HG02678 (cell line): ENCODE measurements at regions not wholly inside any gene's neighbourhood (a gene's known extent, or its start where the extent isn't known, plus 50 kb on each side); places are given as distances from the start of the nearest gene placed in this dataset.
"Not testable (repeated sequence)": the region's sequence is repeated elsewhere in the genome, so short reads cannot be mapped to it uniquely, and the experiment has no call there.

ENCODE experiments used
- ATAC-seq: cut with Tn5 transposase; IDR thresholded peaks from one replicate; pipeline ENCODE4 v1.9.1; 2021; ENCODE audit warnings: mild to moderate bottlenecking, moderate library complexity; ENCODE audit not compliant: unreplicated experiment

DNA sequence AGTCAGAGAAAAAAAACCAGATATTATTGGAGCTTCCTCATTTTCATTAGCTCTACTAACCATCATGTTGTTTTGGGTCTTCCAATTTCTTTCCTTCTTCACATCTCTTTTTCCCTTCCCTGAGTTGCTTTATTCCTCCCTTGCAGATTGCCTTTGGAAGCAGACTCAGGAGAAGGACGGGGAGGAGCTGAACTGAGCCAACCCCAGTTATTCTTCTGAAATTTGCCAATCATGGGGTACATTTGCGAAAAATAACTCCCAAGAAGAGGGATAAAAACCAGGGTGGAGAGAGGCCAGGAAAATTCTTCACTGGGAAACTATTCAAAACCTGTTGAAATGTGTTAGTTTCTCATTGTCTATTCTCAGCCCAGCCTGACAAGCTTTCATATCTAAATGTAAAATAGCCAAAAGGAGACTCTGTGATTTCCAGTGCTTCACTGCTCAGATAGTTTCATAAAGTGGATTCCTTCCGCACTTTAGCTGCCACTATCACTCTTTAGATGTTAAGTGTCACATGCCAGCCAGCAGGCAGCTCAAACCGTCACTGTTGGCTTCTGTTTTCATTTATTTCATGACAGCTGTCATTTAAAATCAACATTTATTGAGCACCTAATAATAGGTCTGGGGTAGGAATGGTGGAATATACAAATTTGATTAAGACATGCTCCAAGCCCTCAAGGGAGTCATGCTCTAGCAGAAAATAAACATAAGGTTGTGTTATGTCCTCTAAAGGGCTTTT is 204.5 kb downstream of the SREK1 start:
- ATAC-seq, result no peak

DNA sequence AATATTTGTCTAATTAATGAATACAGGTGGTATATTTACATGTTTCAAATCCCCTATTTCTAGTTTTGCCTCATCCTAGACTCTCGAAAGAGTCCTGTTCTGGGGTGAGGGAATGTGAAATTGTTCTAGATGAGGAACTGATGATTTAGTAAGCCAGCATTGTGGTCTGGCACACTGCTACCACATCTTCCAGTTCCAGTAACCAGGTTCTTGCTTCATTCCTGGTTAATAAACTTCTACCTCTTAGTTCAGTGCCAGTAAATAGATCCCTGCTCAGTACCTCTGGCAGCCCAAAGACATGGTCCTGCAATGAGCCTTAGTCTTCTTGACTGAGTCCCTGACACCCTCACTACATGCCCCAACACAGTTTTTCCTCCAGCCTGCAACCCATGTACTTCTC is 207.7 kb downstream of the SREK1 start:
- ATAC-seq, result no peak

DNA sequence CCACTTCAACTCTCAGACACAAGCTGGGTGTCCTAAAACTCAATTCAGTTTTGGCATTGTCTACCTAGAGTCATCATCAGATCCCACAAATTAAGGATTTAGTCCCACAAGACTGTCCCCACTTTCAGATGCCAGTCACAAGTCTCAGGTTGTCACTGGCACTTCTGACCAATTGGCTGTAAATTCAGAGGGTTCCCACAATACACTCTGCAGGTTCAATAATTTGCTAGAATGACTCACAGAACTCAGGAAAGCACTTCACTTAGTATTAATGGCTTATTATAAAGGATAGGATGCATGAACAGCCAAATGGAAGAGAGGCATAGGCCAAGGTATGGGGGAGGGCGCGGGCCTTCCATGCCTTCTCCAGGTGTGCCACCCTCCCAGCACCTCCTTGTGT is 209.1 kb downstream of the SREK1 start:
- ATAC-seq, result no peak

DNA sequence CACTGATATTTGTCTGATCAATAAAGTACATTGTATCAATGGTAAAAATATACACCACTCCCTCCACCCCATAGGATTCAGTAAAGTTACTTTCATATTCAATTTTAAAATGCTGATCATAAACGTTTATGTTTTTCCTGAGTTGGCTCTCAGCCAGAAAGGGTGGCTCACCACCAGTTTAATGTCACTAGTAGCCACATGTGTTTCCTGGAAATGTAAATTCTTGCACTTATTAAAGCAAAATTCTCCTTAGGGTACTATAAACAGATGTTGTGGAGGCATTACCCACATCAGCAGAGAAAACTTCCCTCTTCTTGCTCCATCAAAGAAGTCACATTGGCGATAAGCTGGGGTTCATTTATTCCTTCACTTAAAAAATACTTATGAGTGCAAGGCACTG is 210.3 kb downstream of the SREK1 start:
- no peak for ATAC-seq

DNA sequence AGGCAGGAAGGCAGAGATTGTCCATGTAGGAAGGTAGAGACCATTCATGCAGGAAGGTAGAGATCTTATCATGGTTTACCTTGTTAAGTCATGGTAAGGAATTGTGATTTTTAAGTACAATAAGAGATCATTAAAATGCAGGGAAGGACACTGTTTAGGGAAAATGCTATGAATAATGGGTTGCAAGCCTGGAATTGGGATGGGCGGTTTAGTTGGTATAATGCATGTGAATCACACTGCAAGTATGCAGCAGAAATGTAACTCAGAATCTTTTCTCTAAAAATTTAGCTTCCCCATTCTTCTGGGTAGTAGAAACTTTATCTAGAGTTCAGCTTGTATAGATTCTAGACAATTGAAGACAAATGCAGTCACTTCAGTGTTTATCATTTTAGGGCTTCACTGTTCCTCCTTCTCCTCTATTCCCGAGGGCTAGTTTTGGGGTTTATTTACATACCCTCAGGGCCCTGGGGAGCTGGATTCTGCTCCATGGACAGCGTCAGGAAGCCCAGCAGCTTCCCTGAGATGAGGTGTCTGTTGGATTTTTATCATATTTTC is 212.0 kb downstream of the SREK1 start:
- no peak for ATAC-seq

DNA sequence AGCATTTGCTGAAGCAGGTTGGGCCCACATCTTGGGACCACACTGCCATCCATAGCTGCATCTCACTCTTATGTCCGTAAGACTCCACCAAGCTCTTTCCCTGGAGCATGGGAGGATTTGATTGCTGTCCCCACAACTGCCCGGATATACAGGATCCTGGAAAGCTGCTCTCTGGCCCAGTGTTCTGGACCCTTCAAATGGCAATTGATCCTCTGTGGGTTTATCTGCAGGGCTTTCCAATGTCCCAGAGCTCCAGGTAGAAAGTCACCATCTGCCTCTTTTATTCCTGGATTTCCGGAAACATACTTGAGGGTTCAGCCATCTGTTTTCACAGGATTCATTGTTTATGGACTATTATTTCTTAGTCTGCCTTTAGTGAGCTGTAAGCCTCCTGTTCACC is 214.6 kb downstream of the SREK1 start:
- no peak for ATAC-seq

DNA sequence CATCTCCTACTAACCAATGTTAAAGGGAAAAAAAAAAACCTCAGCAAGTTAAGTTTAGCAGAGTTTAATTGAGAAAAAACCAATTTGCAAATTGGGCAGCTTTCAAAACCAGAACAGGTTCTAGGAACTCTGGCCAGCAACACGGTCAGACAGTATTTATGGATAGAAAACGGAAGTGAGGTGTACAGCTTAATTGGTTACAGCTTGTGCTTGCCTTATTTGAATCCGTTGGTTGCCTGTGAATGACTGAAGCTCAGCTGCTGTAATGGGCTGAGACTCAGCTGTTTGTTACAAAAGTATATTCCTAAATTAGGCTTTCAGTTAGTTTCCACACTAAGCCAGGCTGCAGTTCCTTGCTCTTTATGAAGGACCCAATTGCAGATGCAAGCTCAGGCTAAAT is 217.0 kb downstream of the SREK1 start:
- ATAC-seq, result no peak

DNA sequence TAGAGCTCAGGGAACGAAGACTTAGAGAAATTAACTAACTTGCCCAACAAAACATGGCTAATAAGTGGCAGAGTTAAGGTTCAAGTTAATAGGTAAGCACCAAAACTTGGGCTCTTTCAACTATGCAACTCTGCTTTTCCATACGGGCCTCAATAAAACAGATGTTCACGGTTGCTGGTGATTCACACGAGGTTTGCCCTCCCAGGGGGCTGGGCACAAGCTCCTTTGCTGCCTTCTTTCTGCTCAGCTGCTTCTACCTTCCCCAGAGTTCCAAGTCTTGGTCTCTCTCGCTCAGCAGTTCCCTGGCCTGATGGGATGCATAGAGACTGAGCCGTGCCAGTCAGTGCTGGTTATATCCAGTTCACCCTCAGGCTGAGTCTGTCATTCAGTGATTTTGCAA is 217.9 kb downstream of the SREK1 start:
- ATAC-seq, result no peak

DNA sequence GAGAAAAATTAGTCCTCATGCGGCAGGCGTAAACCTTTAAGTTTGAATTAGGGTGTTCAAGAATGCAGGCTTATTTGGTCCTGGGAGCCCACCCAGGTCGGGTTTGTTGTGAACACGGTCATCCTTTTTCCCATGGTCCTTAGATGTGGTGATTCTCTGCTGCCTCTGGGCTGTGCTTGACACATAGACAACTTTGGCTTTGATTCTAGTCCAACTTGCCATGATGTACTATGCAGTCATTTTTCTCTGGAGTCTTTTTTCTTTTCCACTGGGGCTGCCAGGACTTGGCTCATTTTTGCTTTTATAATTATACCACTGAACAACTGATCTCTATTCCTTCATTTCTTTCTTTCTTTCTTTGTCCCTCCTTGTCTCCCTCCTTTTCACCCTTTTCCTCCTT is 218.6 kb downstream of the SREK1 start:
- no peak for ATAC-seq

DNA sequence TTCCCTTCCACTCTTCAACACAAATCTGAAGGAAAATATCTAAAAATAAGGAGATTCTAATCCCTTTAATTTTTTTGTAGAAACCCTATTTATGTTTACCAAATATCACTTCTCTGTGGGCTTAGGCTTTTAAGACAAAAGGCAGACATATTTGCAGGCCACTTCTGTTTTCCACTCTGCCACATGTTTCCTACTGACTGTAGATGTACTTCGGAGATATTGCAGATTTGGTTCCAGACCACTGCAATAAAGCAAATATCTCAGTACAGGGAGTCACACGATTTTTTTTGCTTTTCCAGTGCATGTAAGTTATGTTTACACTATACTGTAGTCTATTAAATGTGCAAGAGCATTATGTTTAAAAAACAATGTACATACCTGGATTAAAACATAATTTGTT is 219.0 kb downstream of the SREK1 start:
- ATAC-seq, result no peak

DNA sequence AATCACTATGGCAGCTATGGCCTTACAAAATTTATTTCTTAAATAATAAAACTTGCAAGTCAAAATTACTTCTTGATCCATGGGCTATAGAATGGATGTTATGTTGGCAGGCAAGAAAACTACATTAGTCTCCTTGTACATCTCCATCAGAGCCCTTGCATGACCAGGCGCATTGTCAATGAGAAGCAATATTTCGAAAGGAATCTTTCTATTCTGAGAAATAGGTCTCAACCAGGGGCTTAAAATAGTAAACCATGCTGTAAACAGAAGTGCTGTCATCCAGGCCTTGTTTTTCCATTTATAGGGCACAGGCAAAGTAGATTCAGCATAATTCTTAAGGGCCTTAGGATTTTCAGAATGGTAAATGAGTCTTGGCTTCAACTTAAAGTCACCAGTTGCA is 220.1 kb downstream of the SREK1 start:
- no peak for ATAC-seq

DNA sequence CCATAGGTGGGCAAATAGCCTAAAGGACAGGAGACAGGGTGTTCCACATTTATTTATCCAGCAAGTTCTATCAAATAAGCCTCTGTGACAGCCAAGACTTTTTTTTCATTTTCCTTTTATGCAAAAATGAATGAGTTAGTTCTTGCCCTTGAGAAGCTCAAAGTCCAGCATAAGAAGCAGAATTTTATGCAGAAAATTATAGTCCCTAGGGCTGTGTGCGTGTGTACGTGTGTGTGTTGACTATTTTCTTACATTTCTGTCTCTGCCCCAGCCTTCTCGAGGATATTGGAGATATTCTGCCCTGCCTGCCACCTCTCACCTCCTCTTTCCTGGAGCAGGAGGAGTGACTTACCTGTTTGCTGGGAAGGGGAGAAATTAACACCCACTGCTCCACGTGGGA is 221.9 kb downstream of the SREK1 start:
- ATAC-seq, result no peak

DNA sequence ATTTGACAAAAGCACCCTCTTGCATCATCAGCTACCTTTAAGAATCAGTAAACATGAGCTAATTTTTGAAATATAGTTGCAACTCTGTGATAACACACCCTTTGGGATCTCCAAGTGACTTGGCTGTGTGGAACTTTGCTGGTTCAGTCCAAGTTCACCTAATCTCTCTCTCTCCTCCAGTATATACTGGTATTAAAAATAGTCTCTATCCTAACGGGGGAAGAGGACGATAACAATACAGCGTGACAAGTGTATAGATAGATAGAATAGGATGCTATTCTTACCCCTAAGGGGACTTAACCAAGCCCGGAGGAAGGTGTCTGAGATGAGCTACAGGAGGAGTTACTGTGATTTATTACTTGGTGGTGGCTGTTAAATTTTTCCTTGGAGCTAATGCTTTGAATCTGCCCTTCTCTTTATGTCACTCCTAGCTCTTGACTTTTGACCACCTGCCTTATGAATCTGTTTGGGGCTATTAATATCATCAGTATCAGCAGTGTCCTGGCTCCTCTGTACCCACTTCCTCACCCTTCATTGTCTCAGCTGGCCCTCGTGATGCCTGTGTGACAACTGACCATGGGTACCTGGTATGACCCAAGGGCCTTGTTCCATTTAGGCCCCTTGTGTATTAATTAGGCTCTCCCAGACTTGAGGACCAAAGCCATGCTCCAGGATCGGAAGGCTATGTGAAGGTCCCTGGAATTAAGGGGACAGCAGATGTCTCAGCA is 223.9 kb downstream of the SREK1 start:
- ATAC-seq, result no peak

DNA sequence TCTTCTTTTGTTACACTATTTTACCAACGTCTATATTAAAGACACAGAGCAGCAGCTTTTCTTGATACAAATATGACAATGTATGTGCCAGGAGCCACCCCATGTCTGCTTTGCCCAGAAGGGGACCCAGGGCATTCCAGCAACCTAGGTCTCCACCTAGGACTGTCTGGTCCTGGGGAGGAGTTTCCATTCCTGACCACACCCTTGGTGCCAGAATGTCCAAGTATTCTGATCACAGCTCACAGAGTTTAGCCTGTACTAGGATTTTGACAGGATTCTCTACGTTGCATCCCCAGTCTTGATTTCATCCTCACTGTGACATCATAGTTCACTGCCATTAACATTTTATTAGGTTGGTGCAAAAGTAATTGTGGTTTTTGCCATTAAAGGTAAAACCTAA is 224.7 kb downstream of the SREK1 start:
- ATAC-seq, result no peak

DNA sequence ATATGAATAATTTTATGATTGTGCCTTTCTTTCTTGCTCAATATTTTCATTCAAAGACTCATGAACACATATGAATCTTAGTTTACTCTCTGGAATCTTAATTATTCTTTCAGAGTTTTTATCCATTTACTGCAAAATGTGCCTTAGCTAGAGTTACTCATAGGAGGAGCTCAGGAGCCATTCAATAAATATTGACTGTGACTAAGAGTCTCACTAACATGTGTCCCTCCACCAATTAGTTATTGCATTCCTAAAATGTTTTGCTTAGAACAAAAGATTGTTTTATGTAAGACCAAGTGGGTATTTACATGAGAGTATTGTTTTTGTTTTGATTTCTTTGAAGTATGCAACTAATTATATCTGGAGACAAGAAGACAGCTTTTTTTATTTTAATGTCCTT is 218.4 kb upstream of the MAST4 start:
- no peak for ATAC-seq

DNA sequence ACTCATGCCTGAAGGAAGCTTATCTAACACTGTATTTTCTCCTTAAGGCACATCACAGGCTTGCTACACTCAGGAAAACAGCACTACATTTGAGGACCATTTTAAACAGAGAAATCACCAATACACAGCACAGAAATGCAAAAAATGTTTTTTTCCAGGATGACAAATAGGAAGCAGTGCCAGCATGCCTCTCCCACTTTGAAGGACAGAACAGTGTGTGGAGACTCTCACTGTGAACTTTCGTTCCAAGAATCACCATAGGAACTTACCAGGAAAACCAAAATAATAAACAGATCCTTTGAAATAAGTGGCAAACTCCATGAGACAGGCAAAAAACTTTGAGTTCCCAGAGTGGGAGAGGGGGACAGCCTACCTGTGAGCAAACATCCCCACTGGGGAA is 217.8 kb upstream of the MAST4 start:
- no peak for ATAC-seq

DNA sequence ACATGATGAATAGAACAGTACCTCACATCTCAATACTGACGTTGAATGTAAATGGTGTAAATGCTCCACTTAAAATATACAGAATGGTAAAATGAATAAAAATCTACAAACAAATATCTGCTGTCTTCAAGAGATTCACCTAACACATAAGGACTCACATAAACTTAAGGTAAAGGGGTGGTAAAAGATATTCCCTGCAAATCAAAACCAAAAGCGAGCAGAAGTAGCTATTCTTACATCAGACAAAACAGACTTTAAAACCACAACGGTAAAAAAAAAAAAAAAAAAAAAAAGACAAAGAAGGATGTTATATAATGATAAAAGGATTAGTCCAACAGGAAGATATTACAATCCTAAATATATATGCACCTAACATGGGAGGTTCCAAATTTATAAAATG is 214.0 kb upstream of the MAST4 start:
- ATAC-seq, result no peak

DNA sequence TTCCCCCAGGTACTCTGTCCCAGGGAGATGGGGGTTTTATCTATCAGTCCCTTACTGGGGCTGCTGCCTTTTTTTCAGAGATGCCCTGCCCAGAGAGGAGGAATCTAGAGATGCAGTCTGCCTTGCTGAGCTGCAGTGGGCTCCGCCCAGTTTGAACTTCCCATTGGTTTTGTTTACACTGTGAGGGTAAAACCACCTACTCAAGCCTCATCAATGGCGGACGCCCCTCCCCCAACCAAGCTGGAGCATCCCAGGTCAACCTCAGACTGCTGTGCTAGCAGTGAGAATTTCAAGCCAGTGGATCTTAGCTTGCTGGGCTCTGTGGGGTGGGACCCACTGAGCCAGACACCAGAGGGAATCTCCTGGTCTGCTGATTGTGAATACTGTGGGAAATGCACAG is 191.0 kb upstream of the MAST4 start:
- not testable (repeated sequence) for ATAC-seq

DNA sequence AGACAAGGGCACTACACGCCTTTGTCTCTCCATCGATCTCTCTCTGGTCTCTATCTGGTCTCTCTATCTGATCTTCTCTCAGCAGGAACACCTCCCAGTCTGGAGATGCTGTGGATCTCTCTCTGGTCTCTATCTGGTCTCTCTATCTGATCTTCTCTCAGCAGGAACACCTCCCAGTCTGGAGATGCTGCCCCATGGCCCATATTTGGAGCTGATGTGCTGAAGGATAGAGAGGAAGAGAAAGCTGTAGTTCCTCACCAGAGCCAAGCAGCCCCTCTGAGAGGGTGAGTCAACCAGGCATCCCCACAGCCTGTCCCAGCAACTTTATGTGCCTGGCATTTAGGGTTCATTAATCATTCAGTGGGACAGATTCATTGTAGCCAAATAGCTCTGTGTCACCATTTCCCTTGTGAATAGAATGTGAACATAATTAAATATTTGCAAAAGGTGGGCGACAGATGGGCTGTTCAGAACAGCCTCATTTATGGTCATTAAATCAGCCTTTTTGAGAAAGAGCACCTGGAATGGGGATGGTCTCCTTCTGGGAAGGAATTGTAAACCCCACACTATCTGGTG is 189.3 kb upstream of the MAST4 start:
- no peak for ATAC-seq

DNA sequence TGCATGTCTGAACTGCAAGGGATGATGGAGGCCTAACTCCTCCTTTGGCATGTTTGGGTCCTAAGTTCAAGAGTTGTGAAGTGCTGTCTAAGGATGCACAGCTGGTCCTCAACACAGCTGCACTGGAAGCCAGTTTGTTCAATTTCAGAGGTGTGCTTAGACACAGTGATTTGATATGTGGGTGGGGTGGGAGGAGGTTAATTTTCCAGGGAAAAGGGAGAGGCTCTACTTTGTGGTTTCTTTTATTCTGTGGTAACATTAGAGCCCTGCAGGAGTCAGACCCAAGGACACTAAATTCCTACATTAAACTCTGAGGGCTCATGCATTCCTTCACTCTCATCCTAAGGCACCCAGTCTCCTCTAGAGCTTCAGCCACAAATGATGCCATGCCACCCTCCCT is 188.4 kb upstream of the MAST4 start:
- no peak for ATAC-seq

DNA sequence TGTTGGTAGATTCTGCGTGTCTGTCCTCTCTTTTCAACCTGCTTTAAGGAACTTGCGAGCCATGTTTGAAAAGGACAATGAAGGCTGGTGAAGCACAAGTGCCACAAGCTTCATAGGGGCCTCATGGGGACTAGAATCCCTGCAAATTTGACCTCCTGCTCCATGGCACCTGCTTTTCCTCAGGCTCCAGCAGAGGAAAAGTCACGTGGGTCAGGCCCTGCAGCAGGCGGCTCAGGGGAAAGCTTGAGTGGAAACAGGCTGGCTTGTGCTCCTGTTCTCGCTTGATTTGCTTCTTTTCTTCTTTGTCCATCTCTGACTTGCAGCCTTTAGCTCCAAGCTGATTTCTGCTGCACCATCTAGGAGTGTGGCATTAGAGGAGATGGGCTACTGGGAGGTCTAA is 187.6 kb upstream of the MAST4 start:
- no peak for ATAC-seq

DNA sequence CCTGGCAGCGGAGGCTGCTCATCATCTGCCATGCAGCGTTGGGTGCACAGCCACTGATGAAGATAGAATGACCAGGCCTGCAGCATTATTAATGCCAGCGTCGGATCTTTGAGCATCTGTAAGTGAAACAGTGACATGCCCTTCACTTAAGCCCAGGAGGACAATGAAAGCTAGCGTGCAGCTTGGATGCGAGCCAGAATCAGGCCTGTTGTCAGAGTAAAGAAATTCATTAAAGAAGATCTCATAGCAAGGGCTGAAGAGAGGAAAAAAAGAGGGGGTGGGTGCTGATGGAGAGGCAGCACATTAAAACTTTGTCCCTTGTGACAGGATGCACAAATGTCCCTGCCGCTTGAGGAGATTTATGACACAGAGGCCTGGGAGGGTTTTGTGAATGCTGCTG is 186.1 kb upstream of the MAST4 start:
- ATAC-seq, result no peak
